IPS-15b (cell line): ENCODE measurements at regions not wholly inside any gene's neighbourhood (a gene's known extent, or its start where the extent isn't known, plus 50 kb on each side); places are given as distances from the start of the nearest gene placed in this dataset.

Experiments used
- H3K27me3 ChIP-seq: one replicate; pipeline ENCODE4 v1.6.1; 2013; ENCODE audit warnings: low read length; ENCODE audit not compliant: control insufficient read depth, insufficient read depth
- H3K36me3 ChIP-seq: one replicate; pipeline ENCODE4 v1.6.1; 2013; ENCODE audit warnings: low read length; ENCODE audit not compliant: control insufficient read depth, insufficient read depth
- H3K4me1 ChIP-seq: one replicate; pipeline ENCODE4 v1.6.1; 2013; ENCODE audit warnings: mild to moderate bottlenecking, low read length; ENCODE audit not compliant: control insufficient read depth, insufficient read depth
- H3K4me3 ChIP-seq: one replicate; pipeline ENCODE4 v1.5.1; 2013; ENCODE audit warnings: low read depth, low read length
- H3K9ac ChIP-seq: one replicate; pipeline ENCODE4 v1.6.1; 2013; ENCODE audit warnings: low read depth, mild to moderate bottlenecking, low read length
- H3K9me3 ChIP-seq: one replicate; pipeline ENCODE4 v1.6.1; 2013; ENCODE audit warnings: mild to moderate bottlenecking, low read length; ENCODE audit not compliant: control insufficient read depth, insufficient read depth

- Histone ChIP-seq H3K4me1 (no peaks in the 10 kb centered on the region), H3K36me3 (no peaks in the 10 kb centered on the region), H3K9ac (no peak overlapping the region), H3K9me3 (no peaks in the 10 kb centered on the region), H3K27me3 (no peaks in the 10 kb centered on the region), H3K4me3 (no peak overlapping the region)
Observed at GRCh38 chr14:34111953-34112352, 161.1 kb upstream of the EGLN3 start.

- Histone ChIP-seq H3K9me3 (no peaks in the 10 kb centered on the region), H3K27me3 (no peaks in the 10 kb centered on the region), H3K4me3 (no peak overlapping the region), H3K4me1 (no peaks in the 10 kb centered on the region), H3K9ac (no peak overlapping the region), H3K36me3 (no peaks in the 10 kb centered on the region)
Observed at GRCh38 chr14:34111505-34111904, 160.6 kb upstream of the EGLN3 start.

DNA sequence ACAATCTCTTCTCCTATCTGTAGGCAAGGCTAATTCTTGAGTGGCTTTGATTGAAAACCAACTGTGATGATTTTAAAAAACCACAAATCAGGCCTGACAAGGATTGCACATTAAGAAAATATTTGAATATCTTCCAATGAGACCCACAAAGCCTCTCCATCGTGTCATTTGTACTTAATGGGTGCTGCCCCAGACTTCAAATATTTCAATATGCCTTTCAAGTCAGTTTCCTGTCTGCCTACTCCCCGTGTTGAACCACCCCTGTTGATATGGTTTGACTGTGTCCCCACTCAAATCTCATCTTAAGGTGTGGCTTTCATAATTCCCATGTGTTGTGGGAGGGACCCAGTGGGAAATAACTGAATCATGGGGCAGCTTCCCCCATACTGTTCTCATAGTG, 159.7 kb upstream of the EGLN3 start:
- no peaks in the 10 kb centered on the region for H3K27me3 ChIP-seq
- H3K9me3 ChIP-seq = no peaks in the 10 kb centered on the region
- no peaks in the 10 kb centered on the region for H3K4me1 ChIP-seq
- no peak overlapping the region for H3K9ac ChIP-seq
- no peak overlapping the region for H3K4me3 ChIP-seq
- no peaks in the 10 kb centered on the region for H3K36me3 ChIP-seq

DNA sequence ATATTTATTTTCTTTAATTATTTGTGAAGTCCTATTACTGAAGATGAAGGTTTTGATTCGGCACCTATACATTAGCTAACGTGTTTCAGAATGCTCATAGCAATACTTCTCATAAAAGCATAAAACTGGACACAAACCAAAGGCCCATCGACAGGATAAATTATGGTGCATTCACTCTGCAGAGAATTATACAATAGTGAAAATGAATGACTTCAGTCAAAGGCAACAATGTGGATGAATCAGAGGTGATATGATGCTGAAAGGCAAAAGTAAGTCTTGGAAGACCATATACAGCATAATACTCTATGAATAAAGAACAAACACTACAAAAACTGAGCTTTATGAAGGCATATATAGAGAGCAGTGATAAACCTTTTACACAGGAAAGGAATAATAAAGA, 156.6 kb upstream of the EGLN3 start:
- no peak overlapping the region for H3K9ac ChIP-seq
- no peaks in the 10 kb centered on the region for H3K36me3 ChIP-seq
- H3K9me3 ChIP-seq = no peaks in the 10 kb centered on the region
- H3K27me3 ChIP-seq = no peaks in the 10 kb centered on the region
- no peak overlapping the region for H3K4me3 ChIP-seq
- H3K4me1 ChIP-seq = no peaks in the 10 kb centered on the region

- Histone ChIP-seq H3K9me3 (no peaks in the 10 kb centered on the region), H3K36me3 (no peaks in the 10 kb centered on the region), H3K4me1 (no peaks in the 10 kb centered on the region), H3K9ac (no peak overlapping the region), H3K27me3 (no peaks in the 10 kb centered on the region), H3K4me3 (no peak overlapping the region)
Observed at GRCh38 chr14:34106310-34106709, 155.4 kb upstream of the EGLN3 start.

GRCh38 chr14:34104489-34105397, 153.9 kb upstream of the EGLN3 start:
- no peaks in the 10 kb centered on the region for H3K4me1 ChIP-seq
- no peaks in the 10 kb centered on the region for H3K36me3 ChIP-seq
- H3K4me3 ChIP-seq = no peak overlapping the region
- no peaks in the 10 kb centered on the region for H3K9me3 ChIP-seq
- no peak overlapping the region for H3K9ac ChIP-seq
- no peaks in the 10 kb centered on the region for H3K27me3 ChIP-seq

- no peaks in the 10 kb centered on the region for H3K27me3 ChIP-seq
- H3K4me1 ChIP-seq = no peaks in the 10 kb centered on the region
- H3K9ac ChIP-seq = no peak overlapping the region
- H3K36me3 ChIP-seq = no peaks in the 10 kb centered on the region
- no peak overlapping the region for H3K4me3 ChIP-seq
- no peaks in the 10 kb centered on the region for H3K9me3 ChIP-seq
Observed at GRCh38 chr14:34103176-34103575, 152.3 kb upstream of the EGLN3 start.

GRCh38 chr14:34099635-34100034, 148.8 kb upstream of the EGLN3 start:
- H3K9ac ChIP-seq = no peak overlapping the region
- H3K36me3 ChIP-seq = no peaks in the 10 kb centered on the region
- no peaks in the 10 kb centered on the region for H3K4me1 ChIP-seq
- H3K9me3 ChIP-seq = no peaks in the 10 kb centered on the region
- no peak overlapping the region for H3K4me3 ChIP-seq
- no peaks in the 10 kb centered on the region for H3K27me3 ChIP-seq

- Histone ChIP-seq H3K4me1 (no peaks in the 10 kb centered on the region), H3K27me3 (no peaks in the 10 kb centered on the region), H3K4me3 (no peak overlapping the region), H3K9ac (no peak overlapping the region), H3K9me3 (no peaks in the 10 kb centered on the region), H3K36me3 (no peaks in the 10 kb centered on the region)
Observed at GRCh38 chr14:34098985-34099349, 148.1 kb upstream of the EGLN3 start.

GRCh38 chr14:34098045-34098984, 147.4 kb upstream of the EGLN3 start:
- Histone ChIP-seq H3K4me1 (no peaks in the 10 kb centered on the region), H3K27me3 (no peaks in the 10 kb centered on the region), H3K9ac (no peak overlapping the region), H3K4me3 (no peak overlapping the region), H3K9me3 (no peaks in the 10 kb centered on the region), H3K36me3 (no peaks in the 10 kb centered on the region)

DNA sequence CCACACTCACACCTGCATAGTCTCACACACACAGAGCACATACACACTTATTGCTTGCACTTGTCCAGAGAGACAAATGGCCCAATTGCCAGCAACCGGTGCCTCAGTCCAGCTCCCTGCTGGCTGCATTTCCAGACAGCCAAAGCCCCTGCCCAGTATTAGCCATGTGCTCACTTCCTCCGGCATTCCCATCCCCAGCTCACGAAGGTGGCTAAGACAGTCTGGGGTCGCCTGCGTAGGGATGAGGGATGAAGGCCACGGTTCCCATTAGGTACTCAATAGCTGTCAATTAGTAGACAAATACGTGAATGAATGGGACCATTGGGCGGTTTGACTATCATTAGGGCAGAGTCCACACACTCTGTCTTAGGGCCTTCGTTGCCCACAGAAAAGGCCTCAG, 146.8 kb upstream of the EGLN3 start:
- no peaks in the 10 kb centered on the region for H3K27me3 ChIP-seq
- no peaks in the 10 kb centered on the region for H3K36me3 ChIP-seq
- no peaks in the 10 kb centered on the region for H3K9me3 ChIP-seq
- no peak overlapping the region for H3K4me3 ChIP-seq
- H3K4me1 ChIP-seq = no peaks in the 10 kb centered on the region
- H3K9ac ChIP-seq = no peak overlapping the region

- no peaks in the 10 kb centered on the region for H3K4me1 ChIP-seq
- no peak overlapping the region for H3K9ac ChIP-seq
- no peaks in the 10 kb centered on the region for H3K9me3 ChIP-seq
- H3K4me3 ChIP-seq = no peak overlapping the region
- no peaks in the 10 kb centered on the region for H3K27me3 ChIP-seq
- no peaks in the 10 kb centered on the region for H3K36me3 ChIP-seq
Observed at GRCh38 chr14:34094384-34094783, 143.5 kb upstream of the EGLN3 start.
